22Rv1 (cell line): ENCODE measurements at regions not wholly inside any gene's neighbourhood (a gene's known extent, or its start where the extent isn't known, plus 50 kb on each side); places are given as distances from the start of the nearest gene placed in this dataset.

Source experiments
- CTCF ChIP-seq: fragments of 450-650 bp; IDR thresholded peaks from 2 replicates; pipeline ENCODE4 v1.5.1; 2017; ENCODE audit warnings: mild to moderate bottlenecking
- ZFX ChIP-seq: fragments of 450-650 bp; IDR thresholded peaks from 2 replicates; pipeline ENCODE4 v1.6.1; 2017; ENCODE audit warnings: antibody characterized with exemption, borderline replicate concordance

- no peak for TF ChIP-seq CTCF
- no peak for TF ChIP-seq ZFX
Measured at GRCh38 chr15:38115121-38115520, 137.5 kb upstream of the SPRED1 start.
